ENCODE measurements at regions not wholly inside any gene's neighbourhood (a gene's known extent, or its start where the extent isn't known, plus 50 kb on each side); places are given as distances from the start of the nearest gene placed in this dataset.

- TF ChIP-seq, protein P1, sequence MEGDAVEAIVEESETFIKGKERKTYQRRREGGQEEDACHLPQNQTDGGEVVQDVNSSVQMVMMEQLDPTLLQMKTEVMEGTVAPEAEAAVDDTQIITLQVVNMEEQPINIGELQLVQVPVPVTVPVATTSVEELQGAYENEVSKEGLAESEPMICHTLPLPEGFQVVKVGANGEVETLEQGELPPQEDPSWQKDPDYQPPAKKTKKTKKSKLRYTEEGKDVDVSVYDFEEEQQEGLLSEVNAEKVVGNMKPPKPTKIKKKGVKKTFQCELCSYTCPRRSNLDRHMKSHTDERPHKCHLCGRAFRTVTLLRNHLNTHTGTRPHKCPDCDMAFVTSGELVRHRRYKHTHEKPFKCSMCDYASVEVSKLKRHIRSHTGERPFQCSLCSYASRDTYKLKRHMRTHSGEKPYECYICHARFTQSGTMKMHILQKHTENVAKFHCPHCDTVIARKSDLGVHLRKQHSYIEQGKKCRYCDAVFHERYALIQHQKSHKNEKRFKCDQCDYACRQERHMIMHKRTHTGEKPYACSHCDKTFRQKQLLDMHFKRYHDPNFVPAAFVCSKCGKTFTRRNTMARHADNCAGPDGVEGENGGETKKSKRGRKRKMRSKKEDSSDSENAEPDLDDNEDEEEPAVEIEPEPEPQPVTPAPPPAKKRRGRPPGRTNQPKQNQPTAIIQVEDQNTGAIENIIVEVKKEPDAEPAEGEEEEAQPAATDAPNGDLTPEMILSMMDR (IDR thresholded peaks at IDR 0.05; ENCODE audit: poor library complexity): no peak
- TF ChIP-seq EZH2 (IDR thresholded peaks at IDR 0.05; ENCODE audit: borderline replicate concordance): no peak
- no peak for TF ChIP-seq EZH2phosphoT487 (IDR thresholded peaks at IDR 0.05; ENCODE audit: low read depth, severe bottlenecking, unreplicated experiment)
These were observed 903.0 kb downstream of the FSTL5 start for GRCh38 chr4:161260819-161261218.
